GM10248 (cell line): ENCODE measurements at regions not wholly inside any gene's neighbourhood (a gene's known extent, or its start where the extent isn't known, plus 50 kb on each side); places are given as distances from the start of the nearest gene placed in this dataset.
"Not testable (repeated sequence)": the region's sequence is repeated elsewhere in the genome, so short reads cannot be mapped to it uniquely, and the experiment has no call there.

ENCODE experiments used
- CTCF ChIA-PET: fragments of 300-600 bp; sonication (Branson Sonifier 250); formaldehyde crosslinking; extraction: SDS; loops from one replicate; lab custom pipeline; 2021; ENCODE audit warnings: antibody characterized with exemption; lab: Yijun Ruan, JAX
- POLR2A ChIA-PET: fragments of 350-650 bp; sonication (Branson Sonifier 250); formaldehyde crosslinking; extraction: SDS; loops from one replicate; lab custom pipeline; 2020; ENCODE audit warnings: antibody characterized with exemption; lab: Yijun Ruan, JAX
- DNase-seq: peaks from one replicate; pipeline ENCODE4 v3.0.0; 2012; ENCODE audit errors: extremely low spot score
- CTCF ChIP-seq: IDR thresholded peaks from 2 replicates; pipeline ENCODE4 v1.5.1; 2012; ENCODE audit warnings: mild to moderate bottlenecking, low read depth; ENCODE audit errors: extremely low read depth, missing control alignments, control extremely low read depth

GRCh38 chr17:71578446-71578845 is 542.4 kb upstream of the SOX9 start:
- DNase-seq: no peak
- TF ChIP-seq CTCF: no peak
- CTCF ChIA-PET: interaction anchor here (1.1 to 1.7 kb wide), 2 partner anchors 18 to 34 kb away, joined by 3 to 4 read pairs; no protein-coding TSS in a partner anchor
- POLR2A ChIA-PET: no interaction called here

GRCh38 chr17:71580220-71580619 is 540.6 kb upstream of the SOX9 start:
- TF ChIP-seq CTCF: no peak
- no peak for DNase-seq
- ChIA-PET CTCF (interaction anchor here (1.7 kb wide), 1 partner anchor 16 kb away, joined by 4 read pairs; no protein-coding TSS in a partner anchor), POLR2A (no interaction called here)

- no peak for TF ChIP-seq CTCF
- CTCF ChIA-PET: interaction anchor here (1.1 kb wide), 1 partner anchor 10 kb away, joined by 3 read pairs; no protein-coding TSS in a partner anchor
- POLR2A ChIA-PET: no interaction called here
- DNase-seq: no peak
These were observed 535.3 kb upstream of the SOX9 start for GRCh38 chr17:71585540-71585939.

GRCh38 chr17:71592431-71592830 is 528.4 kb upstream of the SOX9 start:
- POLR2A ChIA-PET: no interaction called here
- CTCF ChIA-PET: no interaction called here
- no peak for TF ChIP-seq CTCF
- DNase-seq: no peak

- DNase-seq: no peak
- ChIA-PET CTCF (no interaction called here), POLR2A (no interaction called here)
- TF ChIP-seq CTCF: no peak
These were observed 527.7 kb upstream of the SOX9 start for GRCh38 chr17:71593078-71593477.

- POLR2A ChIA-PET, DNase-seq: not testable (repeated sequence)
- CTCF ChIA-PET: interaction anchor here (1.7 kb wide), 1 partner anchor 9 kb away, joined by 4 read pairs; no protein-coding TSS in a partner anchor
These were observed 521.2 kb upstream of the SOX9 start for GRCh38 chr17:71599583-71599982.

GRCh38 chr17:71600137-71600789 is 520.6 kb upstream of the SOX9 start:
- CTCF ChIA-PET: interaction anchor here (1.7 kb wide), 1 partner anchor 10 kb away, joined by 4 read pairs; no protein-coding TSS in a partner anchor
- TF ChIP-seq CTCF: no peak
- no peak for DNase-seq
- POLR2A ChIA-PET: no interaction called here
